ENCODE measurements at regions not wholly inside any gene's neighbourhood (a gene's known extent, or its start where the extent isn't known, plus 50 kb on each side); places are given as distances from the start of the nearest gene placed in this dataset.

- Histone ChIP-seq H3K9me3 (ENCODE audit: insufficient read depth, low read depth, low read length) (no peaks in the 10 kb centered on the region), H3K4me1 (ENCODE audit: insufficient read depth, low read length) (no peaks in the 10 kb centered on the region), H3K9ac (ENCODE audit: low read length) (no peak overlapping the region), H3K27ac (ENCODE audit: low read depth, low read length) (no peak overlapping the region), H4K20me1 (ENCODE audit: insufficient read depth, low read length) (no peaks in the 10 kb centered on the region), H3K4me2 (ENCODE audit: low read length) (no peak overlapping the region), H3K4me3 (ENCODE audit: insufficient read depth, low read depth, low read length) (no peak overlapping the region), H3K36me3 (ENCODE audit: insufficient read depth, low read length) (no peaks in the 10 kb centered on the region), H3K79me2 (ENCODE audit: insufficient read depth, low read length) (no peaks in the 10 kb centered on the region), H2AFZ (ENCODE audit: low read depth, low read length) (no peak overlapping the region), H3K27me3 (ENCODE audit: insufficient read depth, low read length) (no peaks in the 10 kb centered on the region)
- Mint-ChIP-seq H3K4me1 (ENCODE audit: low read depth, unreplicated experiment) (no peaks in the 10 kb centered on the region), H3K27me3 (ENCODE audit: low read depth, unreplicated experiment) (no peaks in the 10 kb centered on the region), H3K9me3 (ENCODE audit: unreplicated experiment) (no peaks in the 10 kb centered on the region), H3K36me3 (ENCODE audit: low read depth, unreplicated experiment) (no peaks in the 10 kb centered on the region), H3K27ac (ENCODE audit: unreplicated experiment) (no peak overlapping the region), H3K4me3 (ENCODE audit: unreplicated experiment) (no peak overlapping the region)
- DNase-seq (ENCODE audit: low read depth), result no peak
- TF ChIP-seq CTCF (IDR thresholded peaks at IDR 0.05; ENCODE audit: insufficient read depth, low read depth, low read length) (no peak), EZH2 (IDR thresholded peaks at IDR 0.05; ENCODE audit: insufficient read depth, low read length) (no peak)
- FAIRE-seq, result no peak
Observed at GRCh38 chr13:65159803-65160202, 2070.3 kb downstream of the PCDH9 start.

- Histone ChIP-seq H3K9ac (ENCODE audit: low read length) (no peak overlapping the region), H3K4me3 (ENCODE audit: insufficient read depth, low read depth, low read length) (no peak overlapping the region), H2AFZ (ENCODE audit: low read depth, low read length) (no peak overlapping the region), H3K4me1 (ENCODE audit: insufficient read depth, low read length) (no peaks in the 10 kb centered on the region), H3K27ac (ENCODE audit: low read depth, low read length) (no peak overlapping the region), H3K79me2 (ENCODE audit: insufficient read depth, low read length) (no peaks in the 10 kb centered on the region), H4K20me1 (ENCODE audit: insufficient read depth, low read length) (no peaks in the 10 kb centered on the region), H3K27me3 (ENCODE audit: insufficient read depth, low read length) (no peaks in the 10 kb centered on the region), H3K9me3 (ENCODE audit: insufficient read depth, low read depth, low read length) (no peaks in the 10 kb centered on the region), H3K36me3 (ENCODE audit: insufficient read depth, low read length) (no peaks in the 10 kb centered on the region), H3K4me2 (ENCODE audit: low read length) (no peak overlapping the region)
- FAIRE-seq, result no peak
- no peaks in the 10 kb centered on the region for H3K9me3 Mint-ChIP-seq (ENCODE audit: unreplicated experiment)
- H3K4me1 Mint-ChIP-seq (ENCODE audit: low read depth, unreplicated experiment), result no peaks in the 10 kb centered on the region
- H3K27ac Mint-ChIP-seq (ENCODE audit: unreplicated experiment), result no peak overlapping the region
- H3K36me3 Mint-ChIP-seq (ENCODE audit: low read depth, unreplicated experiment), result no peaks in the 10 kb centered on the region
- H3K4me3 Mint-ChIP-seq (ENCODE audit: unreplicated experiment), result no peak overlapping the region
- no peak for DNase-seq (ENCODE audit: low read depth)
- H3K27me3 Mint-ChIP-seq (ENCODE audit: low read depth, unreplicated experiment), result no peaks in the 10 kb centered on the region
- no peak for TF ChIP-seq EZH2 (IDR thresholded peaks at IDR 0.05; ENCODE audit: insufficient read depth, low read length)
- TF ChIP-seq CTCF (IDR thresholded peaks at IDR 0.05; ENCODE audit: insufficient read depth, low read depth, low read length), result no peak
Observed at GRCh38 chr13:65155861-65156260, 2074.3 kb downstream of the PCDH9 start.

GRCh38 chr13:65154661-65155447 lies 2075.3 kb downstream of the PCDH9 start:
- Histone ChIP-seq H3K4me3 (ENCODE audit: insufficient read depth, low read depth, low read length) (no peak overlapping the region), H3K27ac (ENCODE audit: low read depth, low read length) (no peak overlapping the region), H3K9ac (ENCODE audit: low read length) (no peak overlapping the region), H2AFZ (ENCODE audit: low read depth, low read length) (no peak overlapping the region), H3K4me2 (ENCODE audit: low read length) (no peak overlapping the region), H4K20me1 (ENCODE audit: insufficient read depth, low read length) (no peaks in the 10 kb centered on the region), H3K79me2 (ENCODE audit: insufficient read depth, low read length) (no peaks in the 10 kb centered on the region), H3K27me3 (ENCODE audit: insufficient read depth, low read length) (no peaks in the 10 kb centered on the region), H3K9me3 (ENCODE audit: insufficient read depth, low read depth, low read length) (no peaks in the 10 kb centered on the region), H3K4me1 (ENCODE audit: insufficient read depth, low read length) (no peaks in the 10 kb centered on the region), H3K36me3 (ENCODE audit: insufficient read depth, low read length) (no peaks in the 10 kb centered on the region)
- TF ChIP-seq CTCF (IDR thresholded peaks at IDR 0.05; ENCODE audit: insufficient read depth, low read depth, low read length), result no peak
- TF ChIP-seq EZH2 (IDR thresholded peaks at IDR 0.05; ENCODE audit: insufficient read depth, low read length), result no peak
- no peaks in the 10 kb centered on the region for H3K27me3 Mint-ChIP-seq (ENCODE audit: low read depth, unreplicated experiment)
- H3K4me3 Mint-ChIP-seq (ENCODE audit: unreplicated experiment), result no peak overlapping the region
- no peak overlapping the region for H3K27ac Mint-ChIP-seq (ENCODE audit: unreplicated experiment)
- H3K4me1 Mint-ChIP-seq (ENCODE audit: low read depth, unreplicated experiment), result no peaks in the 10 kb centered on the region
- DNase-seq (ENCODE audit: low read depth) (no peak), FAIRE-seq (no peak)
- H3K9me3 Mint-ChIP-seq (ENCODE audit: unreplicated experiment), result no peaks in the 10 kb centered on the region
- no peaks in the 10 kb centered on the region for H3K36me3 Mint-ChIP-seq (ENCODE audit: low read depth, unreplicated experiment)

Data from astrocyte (in vitro differentiated cells and primary cell).